B cell (primary cell): ENCODE measurements at regions not wholly inside any gene's neighbourhood (a gene's known extent, or its start where the extent isn't known, plus 50 kb on each side); places are given as distances from the start of the nearest gene placed in this dataset.

ENCODE experiments used
- ATAC-seq: fragments of 200-7000 bp; cut with Tn5 transposase; one replicate; pipeline ENCODE4 v1.10.0; 2021; ENCODE audit warnings: low read depth, mild to moderate bottlenecking, moderate number of reproducible peaks, moderate library complexity
- CTCF ChIA-PET: fragments of 350-600 bp; sonication (Branson Sonifier 250); formaldehyde crosslinking; loops from one replicate; lab custom pipeline; 2021; ENCODE audit warnings: antibody characterized with exemption, inconsistent platforms; lab: Charles Lee
- POLR2A ChIA-PET: fragments of 350-600 bp; sonication (Branson Sonifier 250); formaldehyde crosslinking; loops from one replicate; lab custom pipeline; 2021; ENCODE audit warnings: antibody characterized with exemption; lab: Charles Lee
- DNase-seq: peaks from one replicate; pipeline ENCODE4 v3.0.0; 2013
- H2AFZ ChIP-seq: 2 replicates; pipeline ENCODE4 v1.6.1; 2012; ENCODE audit warnings: mild to moderate bottlenecking, low read depth, low read length; ENCODE audit not compliant: insufficient read depth, poor library complexity, severe bottlenecking
- H3K27ac ChIP-seq, 2 donors: 1 replicate in 1 of 2; 2 replicates in 1 of 2; pipeline ENCODE4 v1.5.1; 2012 to 2013; ENCODE audit warnings: low read length in 2 of 2, mild to moderate bottlenecking in 2 of 2, moderate library complexity in 1 of 2
- H3K27me3 ChIP-seq, 4 experiments: fragments of 200-600 bp in 1 of 4; sonication (generic) in 1 of 4; replicated peaks in 1 of 4; 1 replicate in 2 of 4; 2 replicates in 2 of 4; pipeline versions ENCODE4 v1.6.1 to v1.7.0; 2013 to 2016; ENCODE audit warnings: low read length in 3 of 4, mild to moderate bottlenecking in 2 of 4, mixed read lengths in 1 of 4, moderate library complexity in 1 of 4; ENCODE audit not compliant: insufficient read depth in 4 of 4, control insufficient read depth in 3 of 4; ENCODE audit errors: control extremely low read depth in 1 of 4
- H3K36me3 ChIP-seq, 2 experiments: replicated peaks in 1 of 2; 1 replicate in 1 of 2; 2 replicates in 1 of 2; pipeline versions ENCODE4 v1.6.1 to v1.7.1; 2013; ENCODE audit warnings: low read length in 1 of 2; ENCODE audit not compliant: insufficient read depth in 2 of 2, control insufficient read depth in 1 of 2; ENCODE audit errors: control extremely low read depth in 1 of 2, extremely low read depth in 1 of 2
- H3K4me1 ChIP-seq, 2 donors: fragments of 200-600 bp in 1 of 2; sonication (generic) in 1 of 2; 1 replicate in 1 of 2; 2 replicates in 1 of 2; pipeline versions ENCODE4 v1.5.1 to v1.6.1; 2013 to 2017; ENCODE audit warnings: low read length in 2 of 2; ENCODE audit not compliant: control insufficient read depth in 2 of 2, insufficient read depth in 2 of 2
- H3K4me2 ChIP-seq: replicated peaks from 2 replicates; pipeline ENCODE3; 2012; ENCODE audit warnings: mild to moderate bottlenecking, low read depth, low read length; ENCODE audit not compliant: poor library complexity, severe bottlenecking
- H3K4me3 ChIP-seq, 5 experiments: fragments of 200-600 bp in 1 of 5; sonication (generic) in 1 of 5; 1 replicate in 3 of 5; 2 replicates in 2 of 5; pipeline versions ENCODE4 v1.5.1 to v1.7.0; 2011 to 2016; ENCODE audit warnings: low read length in 4 of 5, mild to moderate bottlenecking in 4 of 5, low read depth in 2 of 5, control low read depth in 1 of 5, moderate library complexity in 1 of 5; ENCODE audit not compliant: insufficient read depth in 1 of 5; ENCODE audit errors: control extremely low read depth in 1 of 5, extremely low read depth in 1 of 5
- H3K79me2 ChIP-seq: fragments of 200-600 bp; sonication (generic); one replicate; pipeline ENCODE4 v1.6.0; 2016; ENCODE audit warnings: low read length; ENCODE audit not compliant: control insufficient read depth, insufficient read depth
- H3K9ac ChIP-seq: fragments of 200-600 bp; sonication (generic); 2 replicates; pipeline ENCODE4 v1.6.1; 2017; ENCODE audit warnings: mild to moderate bottlenecking, low read length, moderate library complexity
- H3K9me3 ChIP-seq, 3 donors: one replicate each; pipeline versions ENCODE4 v1.6.1 to v1.7.1; 2013; ENCODE audit warnings: low read length in 2 of 3; ENCODE audit not compliant: control insufficient read depth in 2 of 3, insufficient read depth in 1 of 3; ENCODE audit errors: control extremely low read depth in 1 of 3
- H4K20me1 ChIP-seq: 2 replicates; pipeline ENCODE4 v1.6.0; 2012; ENCODE audit warnings: mild to moderate bottlenecking, low read length; ENCODE audit not compliant: insufficient read depth, control insufficient read depth, poor library complexity, severe bottlenecking
- H3K27ac Mint-ChIP-seq: one replicate; pipeline ENCODE4 v1.8.0; 2021; ENCODE audit warnings: mixed read lengths
- H3K27me3 Mint-ChIP-seq: one replicate; pipeline ENCODE4 v1.8.0; 2021; ENCODE audit warnings: mixed read lengths
- H3K4me1 Mint-ChIP-seq: one replicate; pipeline ENCODE4 v1.8.0; 2021; ENCODE audit warnings: mixed read lengths
- H3K4me3 Mint-ChIP-seq: one replicate; pipeline ENCODE4 v1.8.0; 2021; ENCODE audit warnings: mixed read lengths
- H3K9me3 Mint-ChIP-seq: one replicate; pipeline ENCODE4 v1.8.0; 2022; ENCODE audit warnings: mixed read lengths; ENCODE audit not compliant: insufficient read depth
- CTCF ChIP-seq: fragments of 200-600 bp; IDR thresholded peaks from one replicate; pipeline ENCODE4 v1.8.0; 2022; ENCODE audit warnings: antibody characterized with exemption, mild to moderate bottlenecking
- EZH2 ChIP-seq: IDR thresholded peaks from 2 replicates; pipeline ENCODE4 v1.6.1; 2012; ENCODE audit warnings: borderline replicate concordance, low read depth, mild to moderate bottlenecking, moderate library complexity, low read length; ENCODE audit not compliant: insufficient read depth, poor library complexity, severe bottlenecking
- WGBS: methylation state at CpG from one replicate; pipeline ENCODE4 v1.1.5; 2013; ENCODE audit warnings: missing lambda C conversion rate; ENCODE audit not compliant: insufficient coverage; 5-methylcytosine and 5-hydroxymethylcytosine counted together
- intact Hi-C: fragments of 100-400 bp; cut with micrococcal nuclease; formaldehyde crosslinking; loops from one replicate; pipeline ENCODE4 v1.10.0; 2022

- Histone ChIP-seq H4K20me1 (no peaks in the 10 kb centered on the region), H3K4me2 (no peak overlapping the region), H3K79me2 (no peaks in the 10 kb centered on the region), H3K27ac (no peak overlapping the region), H3K36me3 (no peaks in the 10 kb centered on the region), H3K9me3 (no peaks in the 10 kb centered on the region), H3K4me1 (no peaks in the 10 kb centered on the region), H3K4me3 (no peak overlapping the region), H3K27me3 (no peaks in the 10 kb centered on the region), H3K9ac (no peak overlapping the region), H2AFZ (no peak overlapping the region)
- Mint-ChIP-seq H3K9me3 (no peaks in the 10 kb centered on the region), H3K4me3 (no peak overlapping the region), H3K4me1 (no peaks in the 10 kb centered on the region), H3K27ac (no peak overlapping the region), H3K27me3 (peaks cover 10% of the 10 kb centered on the region)
- TF ChIP-seq EZH2, result no peak
- no peak for TF ChIP-seq CTCF
- WGBS, result no CpG with 5 or more reads among the region's 1 CpG
- DNase-seq, result no peak
- ChIA-PET CTCF (no interaction called here), POLR2A (no interaction called here)
- no peak for ATAC-seq
- intact Hi-C loops, result no loop called here
Measured at GRCh38 chr13:95438297-95438696, 114.2 kb upstream of the CLDN10 start.

GRCh38 chr13:95440441-95441088 is 112.0 kb upstream of the CLDN10 start:
- H3K4me2 ChIP-seq, result no peak overlapping the region
- no peak for TF ChIP-seq CTCF
- no peak for DNase-seq
- H3K9me3 Mint-ChIP-seq, result no peaks in the 10 kb centered on the region
- H3K4me3 ChIP-seq, result no peak overlapping the region
- no peak overlapping the region for H3K4me3 Mint-ChIP-seq
- CTCF ChIA-PET, result no interaction called here
- no peaks in the 10 kb centered on the region for H3K79me2 ChIP-seq
- no peak overlapping the region for H3K9ac ChIP-seq
- H3K4me1 ChIP-seq, result no peaks in the 10 kb centered on the region
- intact Hi-C loops, result no loop called here
- no peaks in the 10 kb centered on the region for H3K9me3 ChIP-seq
- no peak overlapping the region for H2AFZ ChIP-seq
- no peaks in the 10 kb centered on the region for H4K20me1 ChIP-seq
- 86% methylated on average over 4 of the region's 7 CpGs for WGBS
- no peak overlapping the region for H3K27ac Mint-ChIP-seq
- no peak for ATAC-seq
- H3K36me3 ChIP-seq, result no peaks in the 10 kb centered on the region
- H3K27ac ChIP-seq, result no peak overlapping the region
- H3K4me1 Mint-ChIP-seq, result no peaks in the 10 kb centered on the region
- peaks cover 11% of the 10 kb centered on the region for H3K27me3 Mint-ChIP-seq
- POLR2A ChIA-PET, result no interaction called here
- H3K27me3 ChIP-seq, result no peaks in the 10 kb centered on the region
